ENCODE measurements at regions not wholly inside any gene's neighbourhood (a gene's known extent, or its start where the extent isn't known, plus 50 kb on each side); places are given as distances from the start of the nearest gene placed in this dataset.

DNA sequence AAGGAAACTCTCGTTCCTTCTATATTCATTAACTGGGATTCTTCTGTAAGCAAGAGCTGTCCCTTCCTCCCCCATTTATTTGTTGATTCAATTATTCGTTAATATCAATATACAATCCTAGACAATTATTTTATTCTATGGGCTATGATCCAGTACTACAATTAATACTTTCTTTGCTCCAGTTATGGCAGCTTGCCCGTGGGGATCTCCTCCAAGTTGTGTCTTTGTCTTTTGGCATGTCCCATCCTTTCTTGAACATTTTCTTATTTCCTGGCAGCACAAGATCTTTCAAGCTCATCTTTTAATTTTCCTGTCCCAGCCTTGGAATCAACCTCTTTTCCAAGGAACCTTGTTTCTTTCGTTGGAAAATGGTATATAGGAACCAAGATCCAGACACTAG is 249.3 kb downstream of the GAS1 start:
- DNase-seq (ENCODE audit: low spot score), result no peak
- no peak for FAIRE-seq

- FAIRE-seq, result no peak
- no peak for DNase-seq (ENCODE audit: low spot score)
Observed at GRCh38 chr9:86697213-86697612, 250.1 kb downstream of the GAS1 start.

DNA sequence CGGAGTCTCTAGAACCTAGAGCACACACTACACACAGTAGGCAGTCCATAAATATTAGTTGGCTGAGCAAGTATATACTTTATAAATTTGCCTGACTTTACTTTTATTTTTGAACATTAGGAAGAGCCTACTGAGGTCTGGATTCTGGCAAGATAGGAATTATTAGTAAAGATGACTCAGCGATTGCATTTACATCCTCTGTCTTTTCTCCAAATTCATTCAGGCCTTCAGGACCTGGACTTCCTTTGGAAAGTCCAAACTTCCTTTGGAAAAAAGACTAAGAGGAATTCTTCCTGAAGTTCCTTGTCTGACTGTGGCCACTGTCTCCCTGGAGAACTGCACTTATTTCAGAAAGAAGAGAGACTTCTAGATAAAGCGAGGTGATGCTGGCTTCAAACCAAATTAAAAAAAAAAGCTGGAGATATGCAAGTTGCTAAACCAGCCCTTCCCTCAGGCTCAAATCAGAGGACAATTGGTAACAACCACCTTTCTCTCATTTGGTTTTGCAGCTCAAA is 251.3 kb downstream of the GAS1 start:
- DNase-seq (ENCODE audit: low spot score) (no peak), FAIRE-seq (no peak)

GRCh38 chr9:86690034-86690433 is 257.3 kb downstream of the GAS1 start:
- FAIRE-seq (no peak), DNase-seq (ENCODE audit: low spot score) (no peak)

GRCh38 chr9:86687788-86688187 is 259.5 kb downstream of the GAS1 start:
- no peak for DNase-seq (ENCODE audit: low spot score)
- FAIRE-seq, result no peak

DNA sequence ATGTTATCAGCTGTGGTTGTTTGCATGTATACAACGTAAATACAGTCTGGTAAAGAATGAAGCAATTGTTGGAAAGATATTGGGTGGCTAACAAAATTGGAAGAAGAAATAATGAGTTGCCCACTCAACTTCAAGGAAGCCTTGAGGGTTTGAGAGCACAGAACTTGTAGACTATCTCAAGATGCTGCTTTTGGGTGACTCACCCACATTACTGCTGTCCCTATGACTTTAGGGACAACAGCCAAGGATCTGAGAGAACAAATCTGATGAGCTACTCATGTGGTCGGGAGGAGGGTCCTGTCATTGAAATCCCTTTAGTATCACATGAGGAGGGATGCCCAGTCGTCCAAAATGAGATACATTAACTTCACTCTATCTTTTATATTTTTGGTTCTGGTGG is 261.8 kb downstream of the GAS1 start:
- DNase-seq (ENCODE audit: low spot score), result no peak
- no peak for FAIRE-seq

GRCh38 chr9:86684148-86684547 is 263.2 kb downstream of the GAS1 start:
- FAIRE-seq (no peak), DNase-seq (ENCODE audit: low spot score) (no peak)

DNA sequence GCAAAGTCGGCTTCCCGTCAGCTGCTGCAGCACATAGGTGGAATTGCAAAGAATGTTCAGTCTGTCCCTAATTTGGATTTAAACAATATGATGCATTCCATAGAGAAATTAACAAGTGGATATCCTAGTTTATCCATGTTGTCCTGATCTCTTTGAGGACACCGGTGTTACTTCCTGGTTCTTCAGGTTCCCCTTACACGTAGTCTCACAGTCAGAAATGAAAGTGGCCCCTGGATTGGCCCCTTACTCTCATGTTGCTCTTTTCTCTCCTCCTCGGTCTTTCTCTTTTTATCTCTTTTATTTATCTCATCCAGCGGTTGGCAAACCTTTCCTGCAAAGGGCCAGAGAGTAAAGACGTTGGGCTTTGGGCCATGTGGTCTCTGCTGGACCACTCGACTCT is 265.1 kb downstream of the GAS1 start:
- FAIRE-seq, result no peak
- no peak for DNase-seq (ENCODE audit: low spot score)

- no peak for DNase-seq (ENCODE audit: low spot score)
- no peak for FAIRE-seq
Observed at GRCh38 chr9:86679909-86680308, 267.4 kb downstream of the GAS1 start.

GRCh38 chr9:86676396-86676795 is 270.9 kb downstream of the GAS1 start:
- FAIRE-seq (no peak), DNase-seq (ENCODE audit: low spot score) (no peak)

- DNase-seq (ENCODE audit: low spot score), result no peak
- FAIRE-seq, result no peak
Observed at GRCh38 chr9:86675805-86676204, 271.5 kb downstream of the GAS1 start.

DNA sequence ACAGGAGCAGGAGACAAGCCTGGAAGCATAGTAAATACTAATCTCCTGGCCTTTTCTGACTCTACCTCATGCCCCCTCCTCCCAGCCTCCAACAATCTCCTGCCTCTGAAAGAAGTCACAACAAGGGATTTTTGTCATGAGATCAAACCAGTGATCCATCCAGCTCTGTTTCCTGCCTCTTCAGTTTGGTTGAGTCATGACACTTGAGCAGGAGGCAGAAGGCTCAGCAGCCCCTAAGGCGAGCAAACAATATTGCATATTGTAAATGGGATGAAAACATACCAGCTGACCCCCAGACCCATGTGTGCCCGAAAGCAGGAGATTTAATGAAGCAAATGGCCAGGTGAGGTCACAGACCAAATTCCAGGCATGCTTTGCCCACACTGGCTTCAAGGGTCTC is 272.8 kb downstream of the GAS1 start:
- FAIRE-seq, result no peak
- DNase-seq (ENCODE audit: low spot score), result no peak

DNA sequence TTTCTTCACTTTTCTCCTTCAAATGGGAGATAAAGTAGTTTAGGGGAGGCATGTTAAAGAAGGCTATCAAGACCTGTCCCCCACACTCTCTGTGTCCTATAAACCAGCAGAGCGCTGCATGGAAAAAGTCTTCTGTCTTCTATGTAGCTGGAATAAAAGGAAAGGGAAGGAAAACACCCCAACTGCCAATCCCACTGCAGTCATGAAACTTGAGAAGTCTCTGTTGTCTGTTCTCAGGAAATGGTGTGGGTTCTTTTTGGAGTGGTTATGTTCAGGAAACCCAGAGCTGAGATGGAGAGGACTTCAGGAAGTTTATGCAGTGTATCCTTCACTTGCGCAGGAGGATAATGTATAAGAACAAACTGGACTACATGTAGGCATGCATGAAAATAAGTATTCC is 274.3 kb downstream of the GAS1 start:
- DNase-seq (ENCODE audit: low spot score) (no peak), FAIRE-seq (no peak)

GRCh38 chr9:86672301-86672700 is 275.0 kb downstream of the GAS1 start:
- FAIRE-seq (no peak), DNase-seq (ENCODE audit: low spot score) (no peak)

DNA sequence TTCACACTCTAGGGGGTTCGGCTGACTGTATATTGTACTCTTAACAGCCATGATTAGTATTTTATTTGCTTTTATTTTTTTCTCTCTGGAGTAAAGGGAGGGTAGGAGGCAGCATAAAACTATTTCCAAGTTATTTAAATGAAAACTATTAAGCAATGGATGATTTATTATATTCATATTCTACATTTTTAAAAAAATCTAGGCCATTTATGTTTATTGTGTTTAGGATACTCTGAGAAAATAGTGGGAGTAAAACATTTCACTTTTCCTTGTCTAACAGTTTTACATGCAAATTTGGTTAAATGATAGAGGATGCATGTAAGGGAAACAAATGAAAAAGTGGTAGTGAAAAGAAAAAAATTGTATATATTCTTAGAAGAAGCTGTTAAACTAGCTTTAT is 276.3 kb downstream of the GAS1 start:
- no peak for DNase-seq (ENCODE audit: low spot score)
- FAIRE-seq, result no peak

GRCh38 chr9:86670536-86670935 is 276.8 kb downstream of the GAS1 start:
- DNase-seq (ENCODE audit: low spot score) (no peak), FAIRE-seq (no peak)

- DNase-seq (ENCODE audit: low spot score) (no peak), FAIRE-seq (no peak)
Observed at GRCh38 chr9:86670076-86670475, 277.2 kb downstream of the GAS1 start.

DNA sequence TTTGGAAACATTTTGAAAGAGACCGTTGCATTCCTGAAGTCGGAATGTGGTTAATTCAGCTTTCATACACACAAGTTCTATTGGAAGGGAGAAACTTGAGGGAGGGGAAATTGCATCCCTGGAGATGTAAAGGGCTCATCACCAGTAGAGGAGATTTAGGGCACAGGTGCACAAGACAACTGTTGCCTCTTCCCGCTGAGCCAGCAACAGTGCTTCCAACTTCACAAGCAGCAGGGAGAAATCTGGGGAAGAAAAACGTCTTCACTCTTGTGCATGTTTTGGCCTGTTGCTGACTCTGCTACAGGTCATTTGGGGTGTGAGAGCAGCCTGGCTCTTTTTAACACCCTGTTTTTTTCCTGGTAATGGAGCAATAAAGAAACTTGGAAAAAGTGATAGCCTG is 277.9 kb downstream of the GAS1 start:
- FAIRE-seq (no peak), DNase-seq (ENCODE audit: low spot score) (no peak)

DNA sequence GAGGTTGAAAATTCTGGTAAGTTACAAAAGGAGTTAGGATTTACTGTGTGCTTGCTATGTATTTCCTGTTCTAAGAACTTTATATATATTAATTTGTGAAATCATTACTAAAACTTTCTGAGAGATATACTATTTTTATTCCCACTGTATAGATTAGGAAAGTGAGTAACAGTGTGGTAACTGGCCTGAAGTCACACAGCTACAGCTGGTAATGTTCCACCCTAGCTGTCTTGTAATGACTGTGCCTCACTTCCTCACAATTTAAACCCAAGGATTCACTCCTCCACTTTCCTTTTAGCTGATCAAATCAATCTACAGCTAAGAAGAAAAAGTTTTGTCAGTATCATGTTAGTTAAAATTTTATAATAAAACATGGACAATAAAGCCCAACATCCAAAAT is 278.8 kb downstream of the GAS1 start:
- no peak for FAIRE-seq
- no peak for DNase-seq (ENCODE audit: low spot score)

DNA sequence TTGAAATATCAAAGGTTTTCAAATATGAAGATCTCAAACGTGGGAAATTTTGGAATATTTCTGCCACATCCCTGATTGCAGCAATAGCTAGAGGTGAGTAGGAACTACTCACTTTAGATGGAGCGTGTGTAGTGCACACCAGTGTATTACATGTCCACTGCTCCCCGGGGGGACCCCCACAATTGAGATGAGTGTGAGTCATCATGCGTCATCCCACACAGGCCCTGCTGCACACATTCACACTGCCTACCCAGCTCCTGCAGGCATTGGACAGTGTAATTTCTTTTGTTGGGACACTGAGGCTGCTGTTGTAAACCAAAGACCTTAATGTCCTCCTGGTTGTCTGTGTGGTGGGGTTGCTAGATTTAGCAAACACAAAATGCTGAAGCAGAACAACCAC is 280.0 kb downstream of the GAS1 start:
- no peak for FAIRE-seq
- DNase-seq (ENCODE audit: low spot score), result no peak

DNA sequence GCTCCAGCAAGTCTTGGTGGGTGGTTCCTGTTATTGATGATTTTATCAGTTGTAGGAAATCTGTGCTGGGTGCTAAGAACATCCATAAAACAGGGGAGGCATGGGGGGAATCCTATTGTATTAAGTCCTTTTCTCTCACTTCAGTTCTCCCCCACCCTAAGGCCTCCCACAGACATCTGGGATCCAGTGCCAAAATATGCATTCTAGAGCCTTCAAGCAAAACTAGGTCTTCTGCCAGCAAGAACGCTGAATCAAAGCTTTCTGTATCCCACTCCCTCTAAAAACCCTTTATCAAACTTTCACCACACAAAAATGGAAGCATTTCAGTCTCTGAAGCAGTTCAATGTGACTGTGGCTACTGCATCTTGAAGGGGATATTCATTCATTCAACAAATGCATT is 281.9 kb downstream of the GAS1 start:
- FAIRE-seq (no peak), DNase-seq (ENCODE audit: low spot score) (no peak)

- DNase-seq (ENCODE audit: low spot score), result no peak
- FAIRE-seq, result no peak
Observed at GRCh38 chr9:86664603-86665002, 282.7 kb downstream of the GAS1 start.

- no peak for DNase-seq (ENCODE audit: low spot score)
- FAIRE-seq, result no peak
Observed at GRCh38 chr9:86663905-86664304, 283.4 kb downstream of the GAS1 start.

GRCh38 chr9:86662890-86663468 is 284.3 kb downstream of the GAS1 start:
- FAIRE-seq (no peak), DNase-seq (ENCODE audit: low spot score) (no peak)
